HG03196 (cell line): ENCODE measurements at regions not wholly inside any gene's neighbourhood (a gene's known extent, or its start where the extent isn't known, plus 50 kb on each side); places are given as distances from the start of the nearest gene placed in this dataset.

Experiments used
- ATAC-seq: cut with Tn5 transposase; IDR thresholded peaks from one replicate; pipeline ENCODE4 v1.9.1; 2021; ENCODE audit not compliant: unreplicated experiment

- ATAC-seq: no peak
These were observed 114.3 kb downstream of the C1D start for GRCh38 chr2:67948506-67948905.

- no peak for ATAC-seq
These were observed 112.8 kb downstream of the C1D start for GRCh38 chr2:67950018-67950417.

- ATAC-seq: no peak
These were observed 111.9 kb downstream of the C1D start for GRCh38 chr2:67950919-67951318.

DNA sequence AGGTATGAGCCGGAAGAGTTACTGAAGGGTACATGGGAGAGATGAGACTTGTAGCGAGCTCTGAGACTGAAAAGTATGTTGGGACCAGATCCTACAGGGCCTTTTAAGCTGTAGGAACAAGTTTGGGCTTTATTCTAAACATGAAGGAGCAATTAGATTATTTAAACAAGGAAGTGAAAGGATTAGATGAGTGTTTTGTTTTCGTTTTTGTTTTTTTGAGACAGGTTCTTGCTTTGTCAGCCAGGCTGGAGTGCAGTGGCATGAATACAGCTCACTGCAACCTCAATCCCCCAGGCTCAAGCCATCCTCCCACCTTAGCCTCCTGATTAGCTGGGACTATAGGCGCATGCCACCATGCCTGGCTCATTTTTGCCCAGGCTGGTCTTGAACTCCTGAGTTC is 110.7 kb downstream of the C1D start:
- ATAC-seq: no peak

GRCh38 chr2:67954093-67954748 is 108.6 kb downstream of the C1D start:
- no peak for ATAC-seq

DNA sequence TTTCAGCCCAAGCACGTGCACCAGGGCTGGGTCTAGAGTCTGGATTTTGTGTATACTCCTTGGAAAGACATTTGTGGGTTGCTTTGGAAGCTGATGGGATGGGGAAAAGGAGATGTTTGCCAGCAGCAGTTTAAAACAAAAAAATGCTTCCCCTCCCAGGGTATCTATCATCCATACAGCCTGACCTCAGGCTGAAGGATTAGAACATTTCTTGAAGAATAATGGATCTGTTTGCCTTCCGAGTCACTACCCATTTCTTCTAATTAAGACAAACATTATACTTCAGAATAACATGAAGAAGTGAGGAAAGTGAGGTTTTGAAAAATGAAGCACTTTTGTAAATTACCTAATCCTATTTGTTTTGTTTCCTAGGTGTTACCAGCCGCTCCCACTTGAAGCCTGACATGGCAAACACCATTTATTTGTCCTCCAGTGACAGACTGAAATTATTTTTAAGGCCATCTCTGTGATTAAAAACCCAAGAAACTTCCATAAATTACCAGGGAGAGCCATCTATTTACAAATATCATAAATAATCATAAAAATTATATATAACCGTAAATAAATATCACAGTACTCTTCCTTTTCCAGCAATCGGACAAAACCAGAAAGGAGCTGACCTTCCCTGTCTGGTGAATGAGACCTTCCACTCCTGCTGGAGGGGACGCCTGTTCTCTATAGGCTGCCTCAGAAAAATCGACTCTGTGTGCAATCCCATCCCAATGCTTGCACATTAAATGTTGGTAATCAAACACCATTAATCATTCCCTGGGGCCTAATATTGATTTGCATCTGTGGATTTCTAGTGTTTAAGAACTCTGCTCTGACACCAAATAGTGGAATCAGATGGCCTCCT is 106.8 kb downstream of the C1D start:
- ATAC-seq: no peak

DNA sequence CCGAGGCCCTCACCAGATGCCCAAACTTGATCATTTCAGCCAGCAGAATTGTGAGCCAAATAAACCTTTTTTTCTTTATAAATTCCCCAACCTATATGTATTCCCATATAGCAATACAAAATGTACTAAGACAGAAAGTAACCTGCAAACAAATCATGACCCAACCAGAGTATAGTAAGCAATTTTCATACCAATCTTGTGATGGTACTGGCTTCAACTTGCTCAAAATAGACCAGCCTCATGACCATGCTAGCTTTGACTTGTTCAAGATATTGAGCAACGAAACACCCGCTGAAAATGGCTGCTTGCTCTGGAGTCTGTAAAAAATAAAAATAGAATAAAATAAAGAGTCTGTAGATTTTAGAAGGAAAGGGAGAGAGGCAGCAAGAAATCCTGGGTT is 97.6 kb downstream of the C1D start:
- no peak for ATAC-seq

- no peak for ATAC-seq
These were observed 92.7 kb downstream of the C1D start for GRCh38 chr2:67970071-67970470.

DNA sequence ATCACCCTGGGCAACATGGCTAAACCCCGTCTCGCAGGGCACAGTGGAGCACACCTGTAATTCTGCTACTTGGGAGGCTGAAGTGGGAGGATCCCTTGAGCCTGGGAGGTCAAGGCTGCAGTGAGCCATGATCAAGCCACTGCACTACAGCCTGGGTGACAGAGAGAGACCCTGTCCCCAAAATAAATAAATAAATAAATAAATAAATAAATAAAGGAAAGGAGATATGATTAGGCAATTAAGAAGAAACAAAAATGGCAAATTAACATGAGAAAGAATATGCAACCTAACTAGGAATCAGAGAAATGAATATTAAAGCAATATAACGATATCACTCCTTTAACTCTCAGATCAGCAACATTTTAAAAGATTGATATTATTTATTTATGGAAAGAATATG is 92.3 kb downstream of the C1D start:
- no peak for ATAC-seq

GRCh38 chr2:67974559-67975430 is 88.0 kb downstream of the C1D start:
- ATAC-seq: no peak

- no peak for ATAC-seq
These were observed 85.3 kb downstream of the C1D start for GRCh38 chr2:67977464-67977863.

GRCh38 chr2:67982956-67983355 is 79.8 kb downstream of the C1D start:
- no peak for ATAC-seq

DNA sequence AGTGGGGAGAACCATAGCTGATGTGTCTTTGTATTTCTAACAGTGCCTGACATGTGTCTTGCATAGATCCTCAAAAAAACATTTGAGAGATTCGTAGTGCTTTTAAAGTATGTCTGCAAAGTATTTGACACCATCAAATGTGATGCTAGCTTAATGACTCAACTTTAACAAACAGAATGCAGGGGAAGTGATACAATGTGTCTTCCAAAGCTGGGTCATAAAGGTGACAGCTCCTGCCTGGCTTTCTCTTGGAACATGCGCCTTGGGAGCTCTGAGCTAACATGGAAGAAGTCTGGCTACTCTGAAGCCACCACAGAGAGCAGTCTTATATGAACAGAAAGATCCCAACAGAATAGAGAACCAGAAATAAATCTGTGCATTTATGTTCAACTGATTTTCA is 78.2 kb downstream of the C1D start:
- no peak for ATAC-seq

GRCh38 chr2:67985586-67985985 is 77.2 kb downstream of the C1D start:
- ATAC-seq: no peak

- no peak for ATAC-seq
These were observed 76.5 kb downstream of the C1D start for GRCh38 chr2:67986258-67986657.
